HG03457 (cell line): ENCODE measurements at regions not wholly inside any gene's neighbourhood (a gene's known extent, or its start where the extent isn't known, plus 50 kb on each side); places are given as distances from the start of the nearest gene placed in this dataset.
"Not testable (repeated sequence)": the region's sequence is repeated elsewhere in the genome, so short reads cannot be mapped to it uniquely, and the experiment has no call there.

Source experiments
- ATAC-seq: cut with Tn5 transposase; IDR thresholded peaks from one replicate; pipeline ENCODE4 v1.9.1; 2021; ENCODE audit warnings: moderate number of reproducible peaks; ENCODE audit not compliant: unreplicated experiment

DNA sequence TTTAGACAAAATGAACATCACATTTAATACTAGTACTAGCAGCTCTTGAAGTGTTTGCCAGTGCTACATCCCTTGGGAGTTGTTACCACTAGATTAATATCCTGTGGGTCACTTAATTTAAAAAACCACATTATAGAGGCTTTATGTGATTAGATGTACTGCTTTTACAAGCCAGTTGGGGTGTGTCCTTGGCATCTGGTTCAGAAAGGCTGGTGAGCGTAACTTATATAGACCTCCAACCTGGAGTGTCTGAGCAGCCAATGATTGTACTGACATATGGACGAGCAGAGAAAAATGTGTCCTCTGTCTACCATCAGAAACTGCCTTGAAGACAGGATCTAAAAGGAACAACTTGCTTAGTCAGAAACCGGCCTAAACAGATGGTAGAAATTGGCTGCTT is 306.2 kb upstream of the ATP11B start:
- ATAC-seq = no peak

DNA sequence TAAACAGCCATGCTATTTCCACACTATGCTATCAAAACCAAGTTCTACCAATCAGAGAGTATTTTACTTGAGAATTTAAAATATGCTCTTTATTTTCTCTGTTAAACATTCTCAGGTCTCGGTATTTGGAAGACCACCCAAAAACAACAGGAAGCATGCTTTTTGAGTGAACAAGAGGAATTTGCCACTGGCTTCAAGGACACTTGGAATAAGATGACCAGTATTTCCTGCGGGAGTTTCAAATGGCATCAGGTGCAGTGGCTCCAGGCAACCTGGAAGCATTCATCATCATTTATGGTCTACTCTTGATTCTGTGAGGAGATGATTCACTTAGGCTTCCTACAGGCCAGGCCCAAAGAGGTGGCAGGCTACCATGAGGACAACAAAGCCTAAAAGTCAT is 305.7 kb upstream of the ATP11B start:
- ATAC-seq = no peak

DNA sequence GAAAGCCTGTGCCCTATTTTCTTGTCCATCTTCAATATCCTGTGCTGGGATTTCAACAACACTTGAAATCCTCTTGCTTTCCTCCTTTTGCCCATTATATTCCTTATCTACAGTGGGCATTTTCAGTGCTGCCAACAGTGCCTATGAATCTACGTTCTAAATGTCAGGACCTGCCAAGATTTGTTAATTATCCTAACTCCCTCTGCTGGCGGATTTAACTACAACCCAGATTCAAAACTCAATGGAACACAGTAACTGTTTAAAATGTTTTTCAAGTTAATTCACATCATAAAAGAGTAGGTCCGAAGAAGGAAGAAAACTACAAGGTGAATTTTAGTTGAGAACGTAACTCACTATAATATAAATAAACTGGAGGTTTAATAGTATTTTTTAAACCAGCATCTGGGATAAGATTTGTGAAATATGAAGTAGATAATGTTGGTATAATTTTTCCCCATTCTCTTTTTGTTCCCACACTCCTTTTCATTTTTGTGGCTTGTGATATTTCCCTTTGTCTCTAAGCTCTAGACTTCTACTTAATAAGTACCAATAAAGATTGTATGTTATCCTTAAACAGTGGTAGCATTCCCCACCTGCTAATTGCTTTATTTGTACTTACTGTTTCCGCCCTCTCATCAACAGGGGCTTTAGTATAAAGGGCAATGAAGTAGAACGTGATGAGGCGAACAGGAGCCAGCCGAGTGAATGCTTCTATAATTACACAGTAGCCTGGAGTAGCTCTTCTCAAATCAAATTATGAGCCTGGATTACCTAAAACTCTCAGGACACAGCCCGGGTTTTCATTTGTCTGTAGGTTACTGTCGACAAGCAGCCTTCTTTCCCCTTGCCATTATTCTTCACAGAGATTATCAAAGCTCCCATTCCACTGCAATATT is 302.5 kb upstream of the ATP11B start:
- no peak for ATAC-seq

DNA sequence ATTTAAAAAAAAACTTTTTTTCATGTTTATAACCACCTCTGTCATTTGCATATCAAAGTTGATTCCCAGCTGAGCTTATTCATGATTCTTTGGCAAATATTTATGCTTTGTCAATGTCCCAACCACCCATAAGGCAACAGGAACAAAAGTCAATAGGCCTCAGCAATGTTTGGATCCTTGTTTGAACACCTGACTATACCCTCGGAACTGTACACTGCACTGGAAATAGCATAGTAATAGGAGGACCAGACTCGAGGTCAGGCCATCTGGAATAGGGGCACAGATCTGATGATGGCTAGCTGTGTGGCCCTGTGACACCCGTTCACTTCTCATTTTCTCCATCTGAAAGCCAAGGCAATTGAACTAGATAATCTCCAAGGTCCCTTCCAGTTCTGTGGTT is 301.7 kb upstream of the ATP11B start:
- ATAC-seq = no peak

DNA sequence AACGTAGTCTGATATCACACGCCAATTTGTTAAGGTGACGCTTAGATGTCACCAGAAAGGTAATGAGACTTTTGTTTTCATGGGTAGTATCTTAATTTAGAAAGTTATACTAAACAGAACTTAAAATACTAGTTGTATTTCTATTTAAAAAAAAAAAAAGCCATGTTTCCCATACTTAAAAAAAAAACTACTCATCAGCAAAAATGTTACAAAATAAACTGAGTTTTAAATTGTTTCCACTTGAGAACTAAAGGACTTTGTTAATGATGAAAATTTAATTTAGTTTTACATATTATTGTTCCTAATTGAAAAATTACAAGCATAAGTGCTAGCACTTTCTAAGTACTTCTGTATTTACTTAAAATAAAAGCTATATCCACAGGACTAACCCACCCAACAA is 300.8 kb upstream of the ATP11B start:
- ATAC-seq = no peak

DNA sequence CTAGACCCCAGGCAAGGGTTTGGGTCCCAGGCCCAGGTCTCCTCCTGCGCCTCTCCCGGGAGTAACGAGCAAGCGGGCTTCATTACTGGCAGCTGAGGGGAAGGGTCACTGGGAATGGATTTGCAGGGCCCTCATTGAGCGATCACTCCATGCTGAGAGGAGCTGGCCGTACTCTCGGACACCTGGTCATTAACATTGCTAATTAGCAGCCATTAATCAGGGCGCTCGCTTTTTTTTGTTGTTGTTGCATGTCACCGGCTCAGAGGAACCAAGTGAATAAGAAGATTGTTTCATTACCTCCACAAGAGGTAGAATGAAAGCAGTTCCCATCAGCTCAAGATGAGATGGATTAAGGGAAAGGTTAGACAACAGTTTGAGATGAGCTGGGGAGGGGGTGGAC is 293.0 kb upstream of the ATP11B start:
- no peak for ATAC-seq

DNA sequence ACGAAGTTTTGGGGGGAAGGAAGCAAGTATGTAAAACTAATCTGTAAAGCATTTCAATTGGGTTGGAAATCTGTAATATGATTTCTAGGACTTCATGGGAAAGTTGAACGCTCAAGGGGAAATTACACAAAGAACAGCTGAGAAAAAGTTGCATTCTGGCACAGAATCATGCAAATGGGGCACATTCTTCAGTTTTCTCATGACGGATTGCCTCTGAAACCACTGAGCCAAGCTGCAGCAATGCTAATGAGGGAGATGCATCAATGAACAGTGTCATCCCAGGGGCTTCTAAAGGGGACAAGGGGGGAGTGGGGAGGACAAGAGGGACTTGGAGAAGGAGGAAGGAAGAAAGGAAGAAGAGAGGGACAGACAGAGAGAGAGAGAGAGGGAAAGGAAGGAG is 291.4 kb upstream of the ATP11B start:
- no peak for ATAC-seq

DNA sequence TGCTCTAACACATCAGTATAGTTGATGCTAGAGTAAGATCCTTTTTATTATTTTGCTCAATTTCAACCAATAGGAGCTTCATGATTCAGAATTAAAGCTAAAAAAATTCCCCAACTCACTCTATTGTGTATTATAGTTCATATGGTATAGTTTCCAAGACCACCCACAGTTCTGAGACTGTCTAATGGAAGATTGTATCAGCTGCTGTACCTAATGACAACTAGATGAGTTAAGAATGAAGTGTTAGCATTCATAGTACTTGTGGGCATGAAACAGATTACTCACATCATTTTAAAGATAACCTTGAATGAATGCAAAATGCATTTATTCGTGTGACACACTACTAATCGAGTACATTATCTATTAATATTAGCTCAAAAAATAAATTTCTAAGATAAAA is 289.9 kb upstream of the ATP11B start:
- no peak for ATAC-seq

DNA sequence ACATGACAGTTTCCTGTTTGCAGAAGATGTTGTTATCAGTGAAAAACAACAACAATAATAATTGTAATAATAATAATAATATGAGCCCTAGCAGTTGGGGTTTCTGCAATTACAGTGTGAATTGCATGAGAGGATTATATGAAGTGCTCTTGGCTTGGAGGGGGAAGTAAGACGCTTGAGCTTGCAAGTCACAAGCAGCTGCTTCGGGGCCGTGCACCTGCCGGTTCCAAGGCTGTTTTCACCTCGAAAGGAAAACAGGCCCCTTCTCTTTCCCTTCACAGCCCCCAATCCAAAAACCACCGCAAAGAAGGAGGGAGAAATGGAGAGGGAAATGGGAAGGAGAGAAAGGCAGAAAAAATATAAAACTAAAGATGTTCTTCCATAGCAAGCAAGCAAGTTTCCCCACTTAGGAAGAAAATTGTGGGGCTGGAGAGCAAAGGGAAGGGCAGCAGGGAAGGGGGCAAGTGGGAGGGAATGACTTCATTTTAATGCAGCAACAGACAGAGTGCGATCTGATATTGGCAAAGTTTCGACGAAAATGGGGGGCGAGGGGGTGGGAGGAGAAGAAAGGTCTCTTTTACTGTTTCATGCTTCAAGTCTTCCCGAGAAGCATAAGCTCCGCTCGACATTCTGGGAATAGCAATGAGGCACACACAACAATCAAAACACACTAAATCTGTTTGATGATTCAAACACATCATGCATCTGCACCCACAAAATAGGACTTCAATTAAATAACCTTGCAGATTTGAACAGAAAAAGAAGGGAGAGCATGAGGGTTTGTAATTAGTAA is 284.2 kb upstream of the ATP11B start:
- ATAC-seq = no peak

DNA sequence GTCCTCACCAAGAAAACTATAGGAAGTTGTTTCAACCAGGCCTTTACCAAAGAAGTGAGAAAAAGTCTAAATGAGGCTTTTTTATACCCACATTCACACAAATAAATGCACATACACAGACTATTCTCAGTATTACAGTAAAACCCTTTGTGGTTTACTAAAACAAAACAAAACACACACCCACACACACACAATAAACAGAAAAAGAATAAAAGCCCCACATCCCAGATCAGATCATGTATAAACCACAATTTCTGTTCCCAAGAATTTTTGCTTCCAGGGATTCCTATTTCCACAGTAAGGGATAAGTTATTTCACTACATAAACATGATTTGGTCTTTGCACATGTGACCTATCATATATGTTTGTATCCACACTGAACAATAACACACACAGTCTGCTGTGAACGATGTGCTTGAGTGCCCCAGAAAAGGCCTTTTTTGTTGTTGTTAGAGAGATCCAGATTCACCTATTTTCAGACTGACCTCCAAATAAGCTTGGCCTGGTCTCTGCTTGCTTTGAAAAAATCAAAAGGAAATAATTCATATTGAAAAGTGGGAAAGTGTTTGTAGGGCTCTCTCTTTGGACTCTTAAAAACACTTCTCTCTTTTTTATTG is 283.4 kb upstream of the ATP11B start:
- ATAC-seq = no peak

DNA sequence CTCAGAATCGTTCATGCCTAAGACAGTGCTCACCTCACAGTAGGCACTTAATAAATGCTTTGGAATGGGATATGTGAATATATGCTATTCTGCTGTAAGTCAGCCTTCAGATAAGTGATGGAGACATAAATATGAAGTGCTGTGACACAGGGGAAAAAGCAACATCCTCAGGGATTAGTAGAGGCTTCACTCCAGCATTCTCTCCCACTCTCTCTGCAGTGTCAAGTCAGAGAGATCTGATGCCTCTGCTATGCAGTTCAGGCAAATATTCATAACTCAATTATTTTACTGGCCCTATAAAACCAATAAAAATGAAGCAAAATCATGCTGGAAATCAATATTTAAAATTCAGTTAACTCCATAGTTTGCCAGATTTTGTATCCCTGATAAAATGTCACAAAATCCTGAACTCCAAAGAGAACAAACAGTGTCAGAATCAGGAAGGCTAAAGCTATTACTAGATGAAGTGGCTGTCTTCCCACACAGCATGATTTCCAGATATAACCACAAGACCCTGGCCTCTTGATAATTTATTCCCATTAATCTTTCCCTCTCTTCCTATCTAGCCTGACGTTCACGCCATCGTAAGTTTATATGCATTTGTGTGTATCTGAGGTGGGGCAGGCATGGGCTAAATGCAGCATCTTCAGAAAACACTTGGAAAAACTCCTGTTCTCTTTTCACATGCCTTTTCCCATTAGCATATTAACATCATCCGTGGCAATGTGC is 278.9 kb upstream of the ATP11B start:
- no peak for ATAC-seq

DNA sequence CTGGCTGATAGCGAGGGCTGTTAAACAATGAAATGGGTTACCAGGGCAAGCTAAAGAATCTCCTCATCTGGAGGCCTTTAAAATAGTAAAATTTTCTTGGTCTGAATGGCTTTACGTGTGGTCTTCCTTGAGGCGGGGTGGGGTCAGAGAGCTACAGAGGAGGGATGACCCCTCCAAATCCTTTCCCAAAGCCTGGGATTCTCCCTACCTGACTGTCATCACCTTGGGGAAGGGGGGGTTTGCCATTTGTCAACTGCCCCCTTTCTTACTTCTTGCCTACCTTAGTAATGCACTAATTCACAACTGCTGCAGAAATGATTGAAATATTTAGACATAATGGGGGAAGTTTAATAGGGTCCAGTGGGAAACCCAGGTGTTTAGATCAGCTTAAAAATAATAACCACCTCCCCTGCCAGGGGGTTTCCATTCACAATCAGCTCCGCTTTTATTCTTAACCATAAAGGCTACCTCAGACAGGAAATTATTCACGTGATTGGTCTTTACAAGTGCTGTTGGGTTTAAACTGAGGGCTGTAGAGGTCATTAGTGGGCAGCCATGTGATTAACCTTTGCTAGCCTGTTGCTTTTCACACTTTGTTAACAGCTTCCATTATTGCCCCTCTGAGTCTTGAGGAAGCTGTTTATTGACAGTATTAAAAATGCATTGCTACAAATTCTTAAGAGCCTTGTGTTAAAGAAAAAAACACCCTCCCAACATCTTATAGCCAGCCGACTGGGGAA is 276.5 kb upstream of the ATP11B start:
- no peak for ATAC-seq

DNA sequence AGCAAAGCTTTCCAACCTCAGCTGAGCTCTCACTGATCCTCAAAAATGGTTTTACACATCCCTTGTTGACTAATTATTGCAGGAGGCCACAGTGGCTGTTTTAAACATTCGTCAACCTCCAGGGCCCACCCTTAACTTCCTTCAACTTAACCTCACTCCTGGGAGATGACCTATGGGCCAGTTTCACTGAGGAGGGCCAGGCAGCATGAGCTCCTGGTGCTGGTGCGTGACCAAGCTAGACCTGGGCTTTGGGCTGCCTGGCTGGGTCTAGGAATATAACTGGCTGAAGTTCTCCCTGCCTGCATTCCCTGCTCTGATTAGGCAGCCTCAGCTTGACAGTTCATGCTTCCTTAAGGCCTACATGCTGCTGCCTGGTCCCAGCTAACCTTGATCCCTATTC is 273.7 kb upstream of the ATP11B start:
- ATAC-seq = no peak

DNA sequence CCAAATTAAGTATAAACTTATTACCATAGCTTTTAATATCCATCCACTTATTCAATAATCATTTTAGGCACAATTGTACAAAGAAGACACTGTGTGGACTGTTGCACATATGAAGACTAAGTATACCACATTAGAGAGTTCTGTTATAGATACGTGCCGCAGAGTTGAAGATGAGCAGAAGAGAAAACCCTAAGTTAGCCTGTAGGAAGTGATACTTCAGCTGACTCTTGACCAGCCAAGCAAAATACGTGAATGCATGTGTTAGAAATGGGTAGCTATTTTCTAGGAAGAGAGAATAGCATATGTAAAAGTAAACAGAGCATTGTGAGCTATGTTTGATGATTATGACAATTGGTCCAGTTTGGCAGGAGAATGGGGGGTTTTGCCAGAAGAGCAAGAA is 272.0 kb upstream of the ATP11B start:
- ATAC-seq = no peak

DNA sequence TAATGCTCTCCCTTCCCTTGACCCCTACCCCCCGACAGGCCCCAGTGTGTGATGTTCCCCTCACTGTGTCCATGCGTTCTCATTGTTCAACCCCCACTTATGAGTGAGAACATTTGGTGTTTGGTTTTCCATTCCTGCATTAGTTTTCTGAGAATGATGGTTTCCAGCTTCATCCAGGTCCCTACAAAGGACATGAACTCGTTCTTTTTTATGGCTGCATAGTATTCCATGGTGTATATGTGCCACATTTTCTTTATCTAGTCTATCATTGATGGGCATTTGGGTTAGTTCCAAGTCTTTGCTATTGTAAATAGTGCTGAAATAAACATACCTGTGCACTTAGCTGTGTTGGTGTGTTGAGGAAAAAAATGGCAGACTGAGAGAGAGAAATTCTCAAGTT is 269.9 kb upstream of the ATP11B start:
- not testable (repeated sequence) for ATAC-seq

DNA sequence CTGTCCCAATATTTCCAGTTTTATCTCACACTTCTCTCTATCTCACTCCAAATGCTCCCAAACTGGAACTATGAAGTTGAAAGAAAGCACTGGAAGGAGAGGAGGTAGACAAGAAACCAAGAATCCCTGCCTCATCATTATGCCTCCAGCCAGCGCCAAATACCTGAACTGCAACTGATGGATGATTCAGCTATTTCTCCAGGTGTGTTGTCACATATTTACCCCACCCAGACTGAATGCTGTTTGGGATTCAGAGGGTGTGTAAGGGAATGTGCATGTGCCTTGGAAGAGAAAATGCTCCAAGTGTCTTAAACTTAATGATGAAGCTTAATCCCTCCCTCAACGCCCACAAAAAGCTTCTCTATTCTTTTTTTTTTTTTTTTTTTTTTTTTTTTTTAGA is 269.5 kb upstream of the ATP11B start:
- no peak for ATAC-seq

DNA sequence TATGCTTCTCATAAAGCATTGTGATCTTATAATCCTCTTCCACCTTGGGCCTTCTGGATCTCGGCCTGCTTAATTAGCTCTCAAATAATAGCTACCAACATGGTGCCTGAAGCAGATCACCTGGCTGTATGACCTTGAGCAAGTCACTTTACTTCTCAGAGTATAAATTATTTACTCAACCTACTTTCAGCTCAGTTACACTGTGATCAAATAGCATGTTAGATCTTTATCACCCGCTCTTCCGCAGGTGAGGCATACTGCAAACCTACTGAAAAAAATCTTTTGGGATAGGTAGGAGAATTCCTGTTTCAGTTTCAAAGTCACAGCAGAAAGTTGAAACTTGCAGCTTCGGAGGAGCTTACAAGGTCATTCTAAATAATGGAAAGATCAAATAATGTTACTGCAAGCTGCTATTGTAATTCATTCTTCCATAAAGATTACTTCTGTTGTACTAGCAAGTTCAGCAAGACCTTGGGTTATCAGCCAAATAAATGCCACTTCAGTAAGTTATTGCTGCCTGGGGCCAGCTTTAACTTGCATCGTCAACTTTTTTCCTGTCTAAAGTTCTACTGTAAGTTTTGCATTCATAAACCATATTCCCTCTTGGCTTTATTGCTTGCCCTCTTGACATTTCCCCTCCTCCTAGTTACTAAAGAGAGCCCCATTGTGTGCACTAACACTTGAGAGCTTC is 268.4 kb upstream of the ATP11B start:
- ATAC-seq = no peak

DNA sequence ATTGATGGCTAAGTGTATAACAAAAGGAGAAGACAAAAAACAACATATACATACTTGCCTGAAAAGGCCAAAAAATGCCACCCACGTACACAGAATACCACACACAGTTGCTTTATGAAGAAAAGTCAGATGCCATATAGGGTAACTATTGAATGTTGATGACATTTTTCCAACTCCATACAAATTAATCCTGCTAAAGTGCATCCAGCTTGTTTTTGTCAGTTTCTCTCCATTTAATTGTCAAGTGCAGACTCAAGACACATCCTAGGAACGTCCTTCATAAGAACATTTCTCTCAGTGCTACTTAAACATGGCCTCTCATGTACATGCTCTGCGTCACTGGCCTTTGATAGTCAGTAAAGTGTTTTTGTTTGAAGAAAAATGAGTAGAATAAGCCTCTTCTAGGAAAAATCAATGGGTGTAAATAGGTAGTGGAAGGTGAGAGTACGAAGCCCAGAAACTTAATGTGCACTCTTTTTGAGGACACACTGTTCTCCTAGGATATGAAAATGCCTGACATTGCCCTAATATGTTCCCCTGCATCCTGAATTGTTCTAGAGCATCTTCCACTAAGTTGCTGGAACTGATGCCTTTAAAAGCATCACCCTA is 267.4 kb upstream of the ATP11B start:
- ATAC-seq = no peak

DNA sequence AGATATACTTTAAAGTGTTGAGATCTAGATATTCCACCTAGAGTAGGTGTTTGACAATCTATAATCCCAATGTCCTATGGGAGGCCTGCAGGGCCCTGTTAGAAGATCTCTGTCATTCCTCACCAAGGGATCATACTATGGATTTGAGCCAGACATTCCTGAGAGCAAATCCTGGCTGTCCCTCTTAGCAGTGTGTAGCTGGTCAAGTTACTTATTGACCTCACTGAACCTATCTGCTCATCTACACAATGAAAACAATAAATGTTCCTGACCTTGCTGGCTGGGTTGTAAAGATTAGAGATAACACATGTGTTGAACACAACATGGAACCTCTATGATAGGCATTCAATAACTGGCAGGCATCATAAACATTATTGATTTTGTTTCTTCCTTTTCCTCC is 265.6 kb upstream of the ATP11B start:
- no peak for ATAC-seq
